Upper lobe of right lung (tissue), 1 donor: ENCODE measurements at regions not wholly inside any gene's neighbourhood (a gene's known extent, or its start where the extent isn't known, plus 50 kb on each side); places are given as distances from the start of the nearest gene placed in this dataset.

Experiments used
- ATAC-seq: fragments of 200-7000 bp; cut with Tn5 transposase; one replicate; pipeline ENCODE4 v1.9.1; 2020; ENCODE audit warnings: mild to moderate bottlenecking, moderate library complexity
- DNase-seq: peaks from one replicate; pipeline ENCODE4 v3.0.0-alpha.2; 2020
- H3K27ac ChIP-seq: fragments of 200-600 bp; one replicate; pipeline ENCODE4 v1.8.0; 2022
- H3K27me3 ChIP-seq: fragments of 200-600 bp; one replicate; pipeline ENCODE4 v1.8.0; 2022; ENCODE audit warnings: mild to moderate bottlenecking
- H3K36me3 ChIP-seq: fragments of 200-600 bp; one replicate; pipeline ENCODE4 v1.8.0; 2022
- H3K4me1 ChIP-seq: fragments of 200-600 bp; one replicate; pipeline ENCODE4 v1.8.0; 2022
- H3K4me3 ChIP-seq: fragments of 200-600 bp; one replicate; pipeline ENCODE4 v1.8.0; 2022; ENCODE audit warnings: mild to moderate bottlenecking
- H3K9me3 ChIP-seq: fragments of 200-600 bp; one replicate; pipeline ENCODE4 v1.8.0; 2022
- intact Hi-C: fragments of 100-400 bp; cut with DNase I; formaldehyde crosslinking; loops from one replicate; pipeline ENCODE4 v1.11.0; 2022
- TF ChIP-seq, protein P1 (sequence below): fragments of 200-600 bp; IDR thresholded peaks from one replicate; pipeline ENCODE4 v1.8.0; 2022; ENCODE audit warnings: antibody characterized with exemption
- donor health status: DM: no; HTN: yes; CAD: no; lungs with severe emphysema.

DNA sequence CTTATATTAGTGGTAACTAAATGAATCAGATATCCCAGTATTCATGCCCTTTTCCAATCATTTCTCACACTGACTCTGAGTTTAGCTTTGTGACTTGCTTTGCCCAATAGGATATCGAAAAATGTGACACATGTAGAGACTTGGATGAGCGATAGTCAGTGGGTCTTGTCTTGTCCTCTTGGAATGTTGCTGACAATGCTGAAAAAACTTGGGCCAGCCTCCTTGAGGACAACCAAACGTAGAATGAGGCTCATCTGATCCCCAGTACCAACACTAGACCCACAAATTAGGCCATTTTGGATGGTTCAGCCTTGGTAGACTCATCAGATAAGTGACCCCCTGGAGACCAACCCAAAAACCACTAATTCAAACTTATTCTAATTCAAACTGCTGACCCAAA, 351.0 kb downstream of the GRIN2B start:
- ATAC-seq = no peak
- H3K4me1 ChIP-seq = no peaks in the 10 kb centered on the region
- DNase-seq = no peak
- TF ChIP-seq, protein P1, sequence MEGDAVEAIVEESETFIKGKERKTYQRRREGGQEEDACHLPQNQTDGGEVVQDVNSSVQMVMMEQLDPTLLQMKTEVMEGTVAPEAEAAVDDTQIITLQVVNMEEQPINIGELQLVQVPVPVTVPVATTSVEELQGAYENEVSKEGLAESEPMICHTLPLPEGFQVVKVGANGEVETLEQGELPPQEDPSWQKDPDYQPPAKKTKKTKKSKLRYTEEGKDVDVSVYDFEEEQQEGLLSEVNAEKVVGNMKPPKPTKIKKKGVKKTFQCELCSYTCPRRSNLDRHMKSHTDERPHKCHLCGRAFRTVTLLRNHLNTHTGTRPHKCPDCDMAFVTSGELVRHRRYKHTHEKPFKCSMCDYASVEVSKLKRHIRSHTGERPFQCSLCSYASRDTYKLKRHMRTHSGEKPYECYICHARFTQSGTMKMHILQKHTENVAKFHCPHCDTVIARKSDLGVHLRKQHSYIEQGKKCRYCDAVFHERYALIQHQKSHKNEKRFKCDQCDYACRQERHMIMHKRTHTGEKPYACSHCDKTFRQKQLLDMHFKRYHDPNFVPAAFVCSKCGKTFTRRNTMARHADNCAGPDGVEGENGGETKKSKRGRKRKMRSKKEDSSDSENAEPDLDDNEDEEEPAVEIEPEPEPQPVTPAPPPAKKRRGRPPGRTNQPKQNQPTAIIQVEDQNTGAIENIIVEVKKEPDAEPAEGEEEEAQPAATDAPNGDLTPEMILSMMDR = no peak
- intact Hi-C loops = no loop called here
- no peaks in the 10 kb centered on the region for H3K27me3 ChIP-seq
- H3K36me3 ChIP-seq = no peaks in the 10 kb centered on the region
- H3K4me3 ChIP-seq = no peak overlapping the region
- H3K9me3 ChIP-seq = no peaks in the 10 kb centered on the region
- H3K27ac ChIP-seq = no peak overlapping the region

DNA sequence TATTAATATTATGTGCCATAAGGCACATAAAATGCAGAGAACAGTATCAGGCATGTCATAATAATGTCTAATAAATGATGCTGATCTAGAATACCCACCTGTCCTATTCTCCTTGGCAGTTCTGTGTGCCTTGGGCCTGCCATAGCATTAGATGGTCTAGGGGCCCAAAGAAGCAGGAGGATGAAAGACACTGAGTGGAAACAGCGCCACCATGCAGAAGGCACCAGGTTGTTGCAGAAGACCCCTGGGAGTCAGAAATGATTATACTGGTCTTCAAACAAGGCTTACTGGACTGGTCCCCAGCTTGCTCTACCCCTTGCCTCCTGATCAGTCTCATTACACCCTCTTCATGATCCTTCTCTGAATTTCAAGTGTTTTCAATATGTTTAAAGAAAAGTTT, 353.3 kb downstream of the GRIN2B start:
- intact Hi-C loops = no loop called here
- TF ChIP-seq, protein P1 = no peak
- Histone ChIP-seq H3K27me3 (no peaks in the 10 kb centered on the region), H3K36me3 (no peaks in the 10 kb centered on the region), H3K4me1 (no peaks in the 10 kb centered on the region), H3K27ac (no peak overlapping the region), H3K4me3 (no peak overlapping the region), H3K9me3 (no peaks in the 10 kb centered on the region)
- no peak for ATAC-seq
- no peak for DNase-seq

DNA sequence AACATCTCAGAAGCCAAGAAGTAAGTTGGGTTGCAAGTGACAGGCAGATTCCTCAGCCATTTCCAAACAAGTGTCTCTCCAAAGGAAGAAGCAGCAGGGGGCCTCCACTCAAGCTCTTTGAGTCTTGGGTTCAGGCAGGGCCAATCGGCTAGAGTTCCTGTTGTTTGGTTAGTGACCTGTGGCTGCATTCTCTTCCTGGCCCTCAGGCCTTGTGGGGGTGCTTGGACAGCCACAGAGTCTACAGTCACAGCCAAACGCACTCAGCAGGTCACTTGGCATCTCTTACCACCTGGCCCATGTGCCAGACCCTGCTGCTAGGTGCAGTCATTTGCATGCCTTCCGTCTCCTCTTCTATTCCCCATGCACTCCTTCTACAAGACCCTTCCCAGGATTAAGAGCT, 353.9 kb downstream of the GRIN2B start:
- Histone ChIP-seq H3K4me1 (no peaks in the 10 kb centered on the region), H3K4me3 (no peak overlapping the region), H3K27ac (no peak overlapping the region), H3K36me3 (no peaks in the 10 kb centered on the region), H3K27me3 (no peaks in the 10 kb centered on the region), H3K9me3 (no peaks in the 10 kb centered on the region)
- TF ChIP-seq, protein P1 = no peak
- ATAC-seq = no peak
- intact Hi-C loops = no loop called here
- DNase-seq = no peak

DNA sequence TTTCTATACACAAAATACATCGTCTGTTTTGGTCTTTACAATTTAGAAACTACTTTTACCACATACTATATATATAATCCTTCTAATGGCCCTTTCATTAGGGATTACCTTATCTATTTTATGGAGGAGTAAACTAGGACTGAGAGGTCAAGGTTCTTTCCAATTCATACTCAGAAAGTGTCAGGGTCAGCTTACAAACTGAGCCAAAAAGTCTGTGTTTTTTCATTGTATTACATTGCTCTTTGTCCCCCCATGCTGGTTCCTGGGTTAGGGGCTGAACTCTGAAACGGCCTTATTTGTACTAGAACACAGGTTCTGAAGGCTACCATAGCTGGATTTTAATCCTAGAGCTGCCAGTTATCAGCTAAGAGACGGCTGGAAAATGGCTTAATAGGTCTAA, 368.1 kb downstream of the GRIN2B start:
- Histone ChIP-seq H3K36me3 (no peaks in the 10 kb centered on the region), H3K4me1 (no peaks in the 10 kb centered on the region), H3K4me3 (no peak overlapping the region), H3K9me3 (no peaks in the 10 kb centered on the region), H3K27me3 (no peaks in the 10 kb centered on the region), H3K27ac (no peak overlapping the region)
- intact Hi-C loops = no loop called here
- DNase-seq (no peak), ATAC-seq (no peak)
- TF ChIP-seq, protein P1 = no peak

DNA sequence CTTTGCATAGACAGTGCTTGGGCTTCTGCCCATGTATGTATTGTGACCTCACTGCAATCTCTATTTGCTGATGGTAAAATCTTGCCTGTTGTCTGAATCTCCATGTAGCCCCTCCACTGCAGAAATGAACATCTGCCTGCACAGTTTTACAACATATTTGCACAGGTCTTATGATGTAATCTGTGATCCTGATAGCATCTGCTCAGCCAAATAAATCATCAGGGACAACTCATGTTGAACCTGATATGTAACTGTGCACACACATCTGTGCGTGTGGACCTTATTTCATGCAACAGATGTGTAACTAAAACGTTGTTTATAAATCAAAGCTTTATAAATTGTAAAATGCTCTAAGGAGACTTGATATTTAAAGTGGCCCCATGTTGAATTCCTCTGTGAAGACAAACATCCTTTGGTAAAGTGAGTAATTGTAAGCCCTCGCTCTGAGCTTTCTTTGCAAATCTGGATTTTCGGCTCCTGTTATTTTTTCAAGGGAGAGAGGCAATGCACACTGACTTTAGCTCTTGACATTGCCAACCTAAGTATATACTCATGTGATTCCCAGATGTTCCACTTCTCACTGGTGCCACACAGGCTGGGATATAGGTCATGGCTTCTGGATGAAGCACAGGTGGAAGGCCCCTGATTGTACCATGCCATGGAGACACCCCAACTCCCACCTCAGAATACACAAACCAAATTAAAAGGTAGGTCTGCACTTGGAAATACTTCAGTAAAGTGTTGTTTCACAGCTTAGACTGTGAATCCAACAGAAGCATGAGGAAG, 371.3 kb downstream of the GRIN2B start:
- H3K9me3 ChIP-seq = no peaks in the 10 kb centered on the region
- no peaks in the 10 kb centered on the region for H3K27me3 ChIP-seq
- DNase-seq = no peak
- no peaks in the 10 kb centered on the region for H3K36me3 ChIP-seq
- TF ChIP-seq, protein P1 = no peak
- H3K27ac ChIP-seq = no peak overlapping the region
- intact Hi-C loops = no loop called here
- H3K4me3 ChIP-seq = no peak overlapping the region
- no peaks in the 10 kb centered on the region for H3K4me1 ChIP-seq
- ATAC-seq = no peak

DNA sequence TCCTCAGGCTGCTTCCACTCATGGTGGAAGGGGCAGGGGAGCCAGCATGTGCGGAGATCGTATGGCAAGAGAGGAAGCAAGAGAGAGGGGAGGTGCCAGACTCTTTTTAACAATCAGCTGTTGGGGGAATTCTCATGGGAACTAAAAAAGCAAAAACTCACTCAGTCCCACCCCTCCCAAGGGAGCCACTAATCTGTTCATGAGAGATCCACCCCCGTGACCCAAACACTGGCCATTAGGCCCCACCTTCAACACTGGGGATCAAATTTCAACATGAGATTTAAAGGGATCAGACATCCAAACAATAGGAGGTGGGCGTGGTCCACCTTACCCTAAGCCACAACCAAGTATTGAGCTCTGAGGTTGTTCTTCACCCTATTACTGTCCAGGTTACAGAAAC, 375.1 kb downstream of the GRIN2B start:
- Histone ChIP-seq H3K27ac (no peak overlapping the region), H3K36me3 (no peaks in the 10 kb centered on the region), H3K4me3 (no peak overlapping the region), H3K4me1 (no peaks in the 10 kb centered on the region), H3K9me3 (no peaks in the 10 kb centered on the region), H3K27me3 (no peaks in the 10 kb centered on the region)
- intact Hi-C loops = no loop called here
- DNase-seq (no peak), ATAC-seq (no peak)
- TF ChIP-seq, protein P1 = no peak
